Neural progenitor cell (in vitro differentiated cells): ENCODE measurements at regions not wholly inside any gene's neighbourhood (a gene's known extent, or its start where the extent isn't known, plus 50 kb on each side); places are given as distances from the start of the nearest gene placed in this dataset.
"Not testable (repeated sequence)": the region's sequence is repeated elsewhere in the genome, so short reads cannot be mapped to it uniquely, and the experiment has no call there.

ENCODE experiments used
- DNase-seq: peaks from one replicate; pipeline ENCODE4 v3.0.0-alpha.2; 2016; ENCODE audit warnings: low spot score
- H2AFZ ChIP-seq: fragments of 200-600 bp; sonication (generic); replicated peaks from 2 replicates; pipeline ENCODE4 v1.6.1; 2016; ENCODE audit warnings: antibody characterized with exemption
- H3F3A ChIP-seq: fragments of 200-600 bp; sonication (generic); 2 replicates; pipeline ENCODE4 v1.6.1; 2016; ENCODE audit warnings: antibody characterized with exemption, low read depth
- H3K27ac ChIP-seq: fragments of 200-600 bp; sonication (generic); 2 replicates; pipeline ENCODE4 v1.5.1; 2016; ENCODE audit warnings: mild to moderate bottlenecking
- H3K27me3 ChIP-seq: fragments of 200-600 bp; sonication (generic); 2 replicates; pipeline ENCODE4 v1.6.1; 2016; ENCODE audit warnings: mild to moderate bottlenecking, moderate library complexity
- H3K36me3 ChIP-seq: fragments of 200-600 bp; sonication (generic); 2 replicates; pipeline ENCODE4 v1.5.1; 2016
- H3K4me1 ChIP-seq: fragments of 200-600 bp; sonication (generic); 2 replicates; pipeline ENCODE4 v1.6.1; 2016; ENCODE audit warnings: mixed run types
- H3K4me2 ChIP-seq: fragments of 200-600 bp; sonication (generic); 2 replicates; pipeline ENCODE4 v1.6.1; 2016
- H3K4me3 ChIP-seq: fragments of 200-600 bp; sonication (generic); 2 replicates; pipeline ENCODE4 v1.5.1; 2016
- H3K79me2 ChIP-seq: fragments of 200-600 bp; sonication (generic); 2 replicates; pipeline ENCODE4 v1.6.1; 2016; ENCODE audit warnings: low read depth
- H3K9ac ChIP-seq: fragments of 200-600 bp; sonication (generic); 2 replicates; pipeline ENCODE4 v1.6.1; 2016
- H3K9me3 ChIP-seq: fragments of 200-600 bp; sonication (generic); 2 replicates; pipeline ENCODE4 v1.5.1; 2016; ENCODE audit warnings: low read depth
- H4K20me1 ChIP-seq: fragments of 200-600 bp; sonication (generic); 2 replicates; pipeline ENCODE4 v1.6.1; 2016; ENCODE audit warnings: low read depth
- H3K27ac Mint-ChIP-seq: 3 replicates; pipeline ENCODE4 v1.8.0; 2021; ENCODE audit warnings: mixed read lengths
- H3K27me3 Mint-ChIP-seq: 2 replicates; pipeline ENCODE4 v1.8.0; 2022; ENCODE audit warnings: low read depth, mild to moderate bottlenecking, inconsistent platforms, moderate library complexity, mixed read lengths; ENCODE audit not compliant: insufficient read depth
- H3K36me3 Mint-ChIP-seq: 3 replicates; pipeline ENCODE4 v1.8.0; 2021; ENCODE audit warnings: mixed read lengths
- H3K4me1 Mint-ChIP-seq: 3 replicates; pipeline ENCODE4 v1.8.0; 2021; ENCODE audit warnings: mixed read lengths
- H3K4me3 Mint-ChIP-seq: 3 replicates; pipeline ENCODE4 v1.8.0; 2021; ENCODE audit warnings: mild to moderate bottlenecking, moderate library complexity, mixed read lengths
- H3K9me3 Mint-ChIP-seq: 3 replicates; pipeline ENCODE4 v1.8.0; 2020; ENCODE audit warnings: mixed read lengths
- CTCF ChIP-seq: fragments of 200-600 bp; sonication (generic); IDR thresholded peaks from 2 replicates; pipeline ENCODE4 v1.5.1; 2017; ENCODE audit warnings: antibody characterized with exemption, mild to moderate bottlenecking
- EZH2 ChIP-seq: fragments of 200-600 bp; sonication (generic); IDR thresholded peaks from 2 replicates; pipeline ENCODE4 v1.6.1; 2017; ENCODE audit warnings: antibody characterized with exemption, mild to moderate bottlenecking, moderate library complexity
- EZH2phosphoT487 ChIP-seq: fragments of 200-600 bp; sonication (generic); IDR thresholded peaks from 2 replicates; pipeline ENCODE4 v1.6.1; 2017; ENCODE audit warnings: antibody characterized with exemption

GRCh38 chr18:72995558-72995957 lies 127.8 kb upstream of the NETO1 start:
- DNase-seq: no peak
- Mint-ChIP-seq H3K27ac (no peak overlapping the region), H3K27me3 (no peaks in the 10 kb centered on the region), H3K4me1 (no peaks in the 10 kb centered on the region), H3K9me3 (no peaks in the 10 kb centered on the region), H3K4me3 (no peak overlapping the region), H3K36me3 (no peaks in the 10 kb centered on the region)
- H3K4me1 ChIP-seq: no peaks in the 10 kb centered on the region
- no peaks in the 10 kb centered on the region for H3K79me2 ChIP-seq
- H3K9me3 ChIP-seq: no peaks in the 10 kb centered on the region
- H3K4me2 ChIP-seq: no peak overlapping the region
- no peak overlapping the region for H3K4me3 ChIP-seq
- TF ChIP-seq EZH2phosphoT487: no peak
- no peak for TF ChIP-seq EZH2
- no peak for TF ChIP-seq CTCF
- no peaks in the 10 kb centered on the region for H3F3A ChIP-seq
- H3K27ac ChIP-seq: no peak overlapping the region
- no peaks in the 10 kb centered on the region for H3K27me3 ChIP-seq
- no peaks in the 10 kb centered on the region for H4K20me1 ChIP-seq
- no peak overlapping the region for H3K9ac ChIP-seq
- H3K36me3 ChIP-seq: no peaks in the 10 kb centered on the region
- no peak overlapping the region for H2AFZ ChIP-seq

GRCh38 chr18:72993250-72993649 lies 125.5 kb upstream of the NETO1 start:
- Mint-ChIP-seq H3K27ac (no peak overlapping the region), H3K9me3 (no peaks in the 10 kb centered on the region), H3K4me1 (no peaks in the 10 kb centered on the region), H3K36me3 (no peaks in the 10 kb centered on the region), H3K27me3 (no peaks in the 10 kb centered on the region), H3K4me3 (no peak overlapping the region)
- Histone ChIP-seq H2AFZ (no peak overlapping the region), H4K20me1 (no peaks in the 10 kb centered on the region), H3K4me3 (no peak overlapping the region), H3K4me1 (no peaks in the 10 kb centered on the region), H3K27me3 (no peaks in the 10 kb centered on the region), H3K4me2 (no peak overlapping the region), H3K79me2 (no peaks in the 10 kb centered on the region), H3F3A (no peaks in the 10 kb centered on the region), H3K36me3 (no peaks in the 10 kb centered on the region), H3K9me3 (no peaks in the 10 kb centered on the region), H3K27ac (no peak overlapping the region), H3K9ac (no peak overlapping the region)
- TF ChIP-seq EZH2phosphoT487: no peak
- TF ChIP-seq CTCF: no peak
- TF ChIP-seq EZH2: no peak
- no peak for DNase-seq

GRCh38 chr18:72991379-72991778 lies 123.6 kb upstream of the NETO1 start:
- Histone ChIP-seq H3K79me2 (no peaks in the 10 kb centered on the region), H3K36me3 (no peaks in the 10 kb centered on the region), H3K9me3 (no peaks in the 10 kb centered on the region), H3K4me2 (no peak overlapping the region), H3F3A (no peaks in the 10 kb centered on the region), H3K27me3 (no peaks in the 10 kb centered on the region), H4K20me1 (no peaks in the 10 kb centered on the region), H3K9ac (no peak overlapping the region), H3K4me3 (no peak overlapping the region), H2AFZ (no peak overlapping the region), H3K4me1 (no peaks in the 10 kb centered on the region), H3K27ac (no peak overlapping the region)
- Mint-ChIP-seq H3K9me3 (no peaks in the 10 kb centered on the region), H3K4me3 (no peak overlapping the region), H3K27me3 (no peaks in the 10 kb centered on the region), H3K4me1 (no peaks in the 10 kb centered on the region), H3K36me3 (no peaks in the 10 kb centered on the region), H3K27ac (no peak overlapping the region)
- TF ChIP-seq EZH2phosphoT487 (no peak), EZH2 (no peak), CTCF (no peak)
- DNase-seq: no peak

- H3K4me3 Mint-ChIP-seq: not testable (repeated sequence)
Observed at GRCh38 chr18:72987570-72987969, 119.8 kb upstream of the NETO1 start.

More at GRCh38 chr18:72987570-72987969, 119.8 kb upstream of the NETO1 start:
- not testable (repeated sequence) for H3K36me3 ChIP-seq, H3K27me3 ChIP-seq, H3K79me2 ChIP-seq, H3K36me3 Mint-ChIP-seq, H3K4me1 Mint-ChIP-seq, H3K9ac ChIP-seq, H3K27ac Mint-ChIP-seq, H3K9me3 Mint-ChIP-seq, H3F3A ChIP-seq, H3K9me3 ChIP-seq, H3K27ac ChIP-seq, H3K27me3 Mint-ChIP-seq, H4K20me1 ChIP-seq, H3K4me2 ChIP-seq, H3K4me3 ChIP-seq, H3K4me1 ChIP-seq, H2AFZ ChIP-seq, DNase-seq
